Heart right ventricle (tissue), 16 donors: ENCODE measurements at regions not wholly inside any gene's neighbourhood (a gene's known extent, or its start where the extent isn't known, plus 50 kb on each side); places are given as distances from the start of the nearest gene placed in this dataset.
"Not testable (repeated sequence)": the region's sequence is repeated elsewhere in the genome, so short reads cannot be mapped to it uniquely, and the experiment has no call there.

Source experiments
- ATAC-seq, 8 donors: fragments of 200-7000 bp; cut with Tn5 transposase; one replicate each; pipeline ENCODE4 v1.9.1; 2020; ENCODE audit warnings: mild to moderate bottlenecking in 8 of 8, moderate library complexity in 8 of 8, moderate number of reproducible peaks in 1 of 8
- DNase-seq, 2 donors: peaks; one replicate each; pipeline ENCODE4 v3.0.0-alpha.2; 2020
- H3K27ac ChIP-seq, 10 donors: fragments of 200-600 bp; sonication (generic) in 2 of 10; one replicate each; pipeline versions ENCODE4 v1.5.0 to v1.8.0; 2020 to 2022; ENCODE audit warnings: mild to moderate bottlenecking in 3 of 10
- H3K27me3 ChIP-seq, 7 donors: fragments of 200-600 bp; one replicate each; pipeline ENCODE4 v1.8.0; 2021 to 2022; ENCODE audit warnings: mild to moderate bottlenecking in 2 of 7
- H3K36me3 ChIP-seq, 9 donors: fragments of 200-600 bp; sonication (generic) in 1 of 9; one replicate each; pipeline versions ENCODE4 v1.5.0 to v1.8.0; 2020 to 2022; ENCODE audit warnings: mild to moderate bottlenecking in 2 of 9
- H3K4me1 ChIP-seq, 9 donors: fragments of 200-600 bp; sonication (generic) in 1 of 9; one replicate each; pipeline versions ENCODE4 v1.5.0 to v1.8.0; 2020 to 2022; ENCODE audit warnings: mild to moderate bottlenecking in 4 of 9
- H3K4me3 ChIP-seq, 10 donors: fragments of 200-600 bp; sonication (generic) in 2 of 10; one replicate each; pipeline versions ENCODE4 v1.5.0 to v1.8.0; 2020 to 2022; ENCODE audit warnings: mild to moderate bottlenecking in 7 of 10, moderate library complexity in 2 of 10
- H3K9me3 ChIP-seq, 11 donors: fragments of 200-600 bp in 10 of 11; sonication (generic) in 2 of 11; one replicate each; pipeline versions ENCODE4 v1.5.0 to v1.8.0; 2013 to 2022; ENCODE audit warnings: mild to moderate bottlenecking in 2 of 11, control low read depth in 1 of 11, moderate library complexity in 1 of 11
- WGBS, 2 donors: extraction: QIAGEN DNeasy Blood & Tissue Kit; methylation state at CpG; one replicate each; pipeline ENCODE4 v1.1.7; 2013; ENCODE audit warnings: inconsistent platforms in 1 of 2; 5-methylcytosine and 5-hydroxymethylcytosine counted together
- intact Hi-C, 10 donors: fragments of 100-400 bp; cut with DNase I; formaldehyde crosslinking; loops; one replicate each; pipeline versions ENCODE4 v1.11.1 to v1.14.2; 2022
- TF ChIP-seq, protein P1 (sequence below), 9 donors: fragments of 200-600 bp; sonication (generic) in 2 of 9; IDR thresholded peaks; one replicate each; pipeline versions ENCODE4 v1.5.0 to v1.8.0; 2021 to 2022; ENCODE audit warnings: antibody characterized with exemption in 9 of 9, mild to moderate bottlenecking in 5 of 9, moderate library complexity in 1 of 9
- donor health status: Arrhythmogenic right ventricular cardiomyopathy.
- donor health status: ischemic (EF 13 %, LVEDD 7.1; RV severe dilation, severe dysfunction).
- donor health status: healthy with polysubstance abuse.
- donor health status: DM: no; HTN: yes; CAD: no.
- donor health status: DM: no; HTN: no; CAD: no.
- donor health status: ischemic (EF 25% LVEDD 6.9; RV normal size, moderate dysfunction).
- donor health status: ischemic (EF 25% LVEDD 5.7; RV mildly dilated, moderate dysfunction).
- donor health status: healthy.
- donor health status: DM: yes; HTN: yes; CAD: no.
- donor health status: Ischemic cardiomyopathy.
- donor health status: ischemic (EF 35%, LVEDD 5.7; RV mildly dilated, moderate dysfunction).
- donor health status: nonischemic (EF 11% LVEDD 7.7; RV severe dilation, severe dysfunction).
- donor health status: DM: yes; HTN: yes; CAD: no.
- donor health status: PGD.
- donor health status: ischemic (EF 29% LVEDD 5.4; RV normal size, mild dysfunction).
- donor health status: nonischemic (EF 23%, LVEDD 6.1; RV moderate dilation, normal function).

DNA sequence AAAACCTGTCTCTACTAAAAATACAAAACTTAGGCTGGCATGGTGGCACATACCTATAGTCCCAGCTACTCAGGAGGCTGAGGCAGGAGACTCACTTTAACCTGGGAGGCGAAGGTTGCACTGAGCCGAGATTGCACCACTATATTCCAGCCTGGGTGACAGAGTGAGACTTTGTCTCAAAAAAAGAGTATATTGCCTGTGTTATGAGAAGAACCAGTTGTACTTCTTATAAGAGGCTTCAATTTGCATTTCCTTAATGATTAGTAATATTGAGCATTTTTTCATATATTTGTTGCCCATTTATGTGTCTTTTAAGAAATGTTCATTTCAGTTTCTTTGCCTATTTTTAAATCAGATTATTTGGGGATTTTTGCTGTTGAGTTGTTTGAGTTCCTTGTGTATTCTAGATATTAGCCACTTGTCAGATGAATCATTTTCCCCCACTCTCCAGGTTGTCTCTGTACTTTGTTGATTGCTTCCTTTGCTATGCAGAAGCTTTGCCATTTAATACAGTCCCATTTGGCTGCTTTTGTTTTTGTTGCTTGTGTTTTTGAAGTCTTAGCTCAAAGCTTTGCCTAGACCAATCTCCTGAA lies 75.8 kb upstream of the LRPPRC start:
- Histone ChIP-seq H3K9me3 (no peaks in the 10 kb centered on the region), H3K36me3 (no peaks in the 10 kb centered on the region), H3K4me1 (peaks cover 0 to 5% (median 0%) of the 10 kb centered on the region in 9 donors), H3K27me3 (no peaks in the 10 kb centered on the region), H3K4me3 (no peak overlapping the region), H3K27ac (no peak overlapping the region)
- WGBS, 2 donors, result 91 to 95% methylated on average over 2 of the region's 2 CpGs
- DNase-seq (no peak), ATAC-seq (no peak)
- intact Hi-C loops, result loop anchor here in 1 of 10 donors (10.0 kb wide), 1 partner anchor 173 kb away; no protein-coding TSS in a partner anchor
- TF ChIP-seq, protein P1, sequence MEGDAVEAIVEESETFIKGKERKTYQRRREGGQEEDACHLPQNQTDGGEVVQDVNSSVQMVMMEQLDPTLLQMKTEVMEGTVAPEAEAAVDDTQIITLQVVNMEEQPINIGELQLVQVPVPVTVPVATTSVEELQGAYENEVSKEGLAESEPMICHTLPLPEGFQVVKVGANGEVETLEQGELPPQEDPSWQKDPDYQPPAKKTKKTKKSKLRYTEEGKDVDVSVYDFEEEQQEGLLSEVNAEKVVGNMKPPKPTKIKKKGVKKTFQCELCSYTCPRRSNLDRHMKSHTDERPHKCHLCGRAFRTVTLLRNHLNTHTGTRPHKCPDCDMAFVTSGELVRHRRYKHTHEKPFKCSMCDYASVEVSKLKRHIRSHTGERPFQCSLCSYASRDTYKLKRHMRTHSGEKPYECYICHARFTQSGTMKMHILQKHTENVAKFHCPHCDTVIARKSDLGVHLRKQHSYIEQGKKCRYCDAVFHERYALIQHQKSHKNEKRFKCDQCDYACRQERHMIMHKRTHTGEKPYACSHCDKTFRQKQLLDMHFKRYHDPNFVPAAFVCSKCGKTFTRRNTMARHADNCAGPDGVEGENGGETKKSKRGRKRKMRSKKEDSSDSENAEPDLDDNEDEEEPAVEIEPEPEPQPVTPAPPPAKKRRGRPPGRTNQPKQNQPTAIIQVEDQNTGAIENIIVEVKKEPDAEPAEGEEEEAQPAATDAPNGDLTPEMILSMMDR (IDR thresholded peaks at IDR 0.05), result no peak

DNA sequence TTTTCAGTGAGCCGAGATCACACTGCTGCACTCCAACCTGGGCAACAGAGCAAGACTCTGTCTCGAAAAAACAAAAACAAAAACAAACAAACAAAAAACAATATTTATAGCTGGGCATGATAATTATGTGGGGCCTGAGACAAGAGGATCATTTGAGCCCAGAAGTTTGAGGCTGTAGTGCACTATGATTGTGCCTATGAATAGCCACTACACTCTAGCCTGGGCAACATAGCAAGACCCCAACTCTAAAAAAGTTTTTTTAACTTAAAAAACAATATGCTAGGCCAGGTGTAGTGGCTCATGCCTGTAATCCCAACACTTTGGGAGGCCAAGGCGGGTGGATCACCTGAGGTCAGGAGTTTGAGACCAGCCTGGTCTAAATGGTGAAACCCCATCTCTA lies 77.9 kb upstream of the LRPPRC start:
- H3K9me3 ChIP-seq, ATAC-seq, H3K4me1 ChIP-seq, H3K27ac ChIP-seq, H3K36me3 ChIP-seq, DNase-seq, H3K4me3 ChIP-seq, H3K27me3 ChIP-seq: not testable (repeated sequence)
- intact Hi-C loops, result loop anchor here in 1 of 10 donors (10.0 kb wide), 1 partner anchor 171 kb away; no protein-coding TSS in a partner anchor
- WGBS, 2 donors, result 88 to 92% methylated on average over 3 of the region's 3 CpGs

DNA sequence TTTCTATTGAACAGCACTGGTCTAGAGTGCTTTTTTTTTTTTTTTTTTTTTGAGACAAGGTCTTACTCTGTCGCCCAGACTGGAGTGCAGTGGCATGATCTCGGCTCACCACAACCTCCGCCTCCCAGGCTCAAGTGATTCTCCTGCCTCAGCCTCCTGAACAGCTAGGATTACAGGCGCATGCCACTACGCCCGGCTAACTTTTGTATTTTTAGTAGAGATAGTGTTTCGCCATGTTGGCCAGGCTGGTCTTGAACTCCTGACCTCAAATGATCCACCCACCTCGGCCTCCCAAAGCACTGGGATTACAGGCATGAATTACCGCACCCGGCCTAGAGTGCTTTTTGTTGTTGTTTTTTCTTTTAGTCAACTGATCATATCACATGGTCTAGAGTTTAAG lies 79.0 kb upstream of the LRPPRC start:
- not testable (repeated sequence) for DNase-seq, H3K27ac ChIP-seq

DNA sequence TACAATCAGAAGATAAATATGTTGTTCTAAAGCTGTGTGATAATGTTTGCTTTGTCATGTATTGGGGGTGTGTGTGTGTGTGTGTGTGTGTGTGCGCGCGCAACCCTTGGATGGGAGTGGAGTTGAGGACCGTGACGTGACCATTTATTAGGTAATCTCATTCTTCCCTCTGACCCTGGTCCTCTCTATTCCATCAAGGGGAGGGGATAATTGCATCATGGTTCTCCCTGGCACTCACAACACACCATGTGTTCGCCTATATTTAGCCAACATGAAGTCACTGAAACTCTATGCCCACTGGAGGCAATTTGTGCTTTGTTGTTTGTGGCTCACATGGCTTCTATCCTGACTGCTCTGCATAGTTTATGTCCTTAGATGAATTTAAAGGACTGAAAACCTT lies 79.8 kb upstream of the LRPPRC start:
- intact Hi-C loops, result loop anchor here in 1 of 10 donors (10.0 kb wide), 1 partner anchor 169 kb away; no protein-coding TSS in a partner anchor
- WGBS, 2 donors, result 82 to 83% methylated on average over 6 of the region's 6 CpGs
- DNase-seq, result peak in 1 of 2 donors; percentile 13

More for the DNA sequence above, 79.0 kb upstream of the LRPPRC start:
- not testable (repeated sequence) for ATAC-seq, H3K9me3 ChIP-seq, H3K27me3 ChIP-seq, H3K36me3 ChIP-seq, H3K4me3 ChIP-seq, H3K4me1 ChIP-seq
- 92% methylated on average over 10 of the region's 10 CpGs for WGBS, 2 donors
- intact Hi-C loops, result loop anchor here in 1 of 10 donors (10.0 kb wide), 1 partner anchor 170 kb away; no protein-coding TSS in a partner anchor

DNA sequence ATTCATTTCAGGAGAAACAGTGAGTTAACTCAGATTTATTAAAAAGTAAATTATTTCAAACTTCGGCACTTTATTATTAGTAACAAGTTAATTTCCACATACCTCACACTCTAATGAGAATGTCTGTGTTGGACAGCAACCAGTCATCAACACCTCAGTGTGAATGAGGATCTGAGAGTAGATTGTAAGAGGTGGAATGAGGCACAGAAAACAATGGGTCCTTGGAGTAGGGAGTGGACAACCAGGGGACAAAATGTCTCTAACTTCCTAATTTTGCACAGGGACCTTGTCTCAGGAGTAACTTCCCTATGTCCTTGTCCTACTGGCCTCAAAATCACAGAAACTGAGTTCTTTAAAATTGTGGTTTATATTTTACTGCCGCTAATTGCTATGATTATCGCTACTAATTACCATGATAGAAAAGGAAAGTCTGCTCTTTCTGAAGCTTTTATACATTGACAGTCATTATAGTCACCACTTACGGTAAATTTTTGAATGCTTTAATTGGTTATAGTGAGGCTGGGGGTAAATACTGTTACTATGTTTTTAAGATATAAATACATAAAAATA lies 82.2 kb upstream of the LRPPRC start:
- Histone ChIP-seq H3K9me3 (no peaks in the 10 kb centered on the region), H3K27me3 (no peaks in the 10 kb centered on the region), H3K36me3 (no peaks in the 10 kb centered on the region), H3K4me1 (peaks cover 0 to 5% (median 0%) of the 10 kb centered on the region in 9 donors), H3K4me3 (no peak overlapping the region), H3K27ac (no peak overlapping the region)
- TF ChIP-seq, protein P1 (IDR thresholded peaks at IDR 0.05), result no peak
- DNase-seq (no peak), ATAC-seq (no peak)
- 84 to 85% methylated on average over 4 of the region's 4 CpGs for WGBS, 2 donors
- intact Hi-C loops, result loop anchor here in 1 of 10 donors (10.0 kb wide), 1 partner anchor 167 kb away; no protein-coding TSS in a partner anchor

More for the DNA sequence above, 79.8 kb upstream of the LRPPRC start:
- H3K4me1 ChIP-seq, result peaks cover 0 to 5% (median 0%) of the 10 kb centered on the region in 9 donors
- TF ChIP-seq, protein P1 (IDR thresholded peaks at IDR 0.05), result no peak
- no peaks in the 10 kb centered on the region for H3K36me3 ChIP-seq
- peak overlapping the region in 3 of 10 donors; percentile 26 to 57 (median 43) for H3K27ac ChIP-seq
- ATAC-seq, result peak; percentile 65 to 94 (median 79)
- no peaks in the 10 kb centered on the region for H3K27me3 ChIP-seq
- H3K4me3 ChIP-seq, result no peak overlapping the region
- no peaks in the 10 kb centered on the region for H3K9me3 ChIP-seq
